Brain microvascular endothelial cell (primary cell): ENCODE measurements at regions not wholly inside any gene's neighbourhood (a gene's known extent, or its start where the extent isn't known, plus 50 kb on each side); places are given as distances from the start of the nearest gene placed in this dataset.

Source experiments
- DNase-seq: peaks from one replicate; pipeline ENCODE4 v3.0.0-alpha.2; 2020
- H3K27ac ChIP-seq: fragments of 250-450 bp; sonication (Bioruptor Pico); 2 replicates; pipeline ENCODE4 v1.5.1; 2020; ENCODE audit warnings: mild to moderate bottlenecking, moderate library complexity
- H3K27me3 ChIP-seq: fragments of 250-450 bp; sonication (Bioruptor Pico); replicated peaks from 2 replicates; pipeline ENCODE4 v1.5.1; 2020; ENCODE audit warnings: mild to moderate bottlenecking
- H3K36me3 ChIP-seq: fragments of 250-450 bp; sonication (Bioruptor Pico); replicated peaks from 2 replicates; pipeline ENCODE4 v1.5.1; 2020; ENCODE audit warnings: mild to moderate bottlenecking
- H3K4me3 ChIP-seq: 2 replicates; pipeline ENCODE4 v1.5.1; 2011; ENCODE audit warnings: low read depth, mild to moderate bottlenecking, control low read depth, low read length, moderate library complexity
- in situ Hi-C: cut with HindIII; loops from 2 replicates; pipeline ENCODE4 v1.10.0; 2017; ENCODE audit warnings: low sequenced_read_pairs, low pct_ligation_motif_present
- TF ChIP-seq, protein P1 (sequence below): IDR thresholded peaks from 2 replicates; pipeline ENCODE4 v1.5.1; 2011; ENCODE audit warnings: low read depth, mild to moderate bottlenecking, moderate library complexity, low read length, control low read depth, inconsistent platforms; ENCODE audit errors: missing control alignments

DNA sequence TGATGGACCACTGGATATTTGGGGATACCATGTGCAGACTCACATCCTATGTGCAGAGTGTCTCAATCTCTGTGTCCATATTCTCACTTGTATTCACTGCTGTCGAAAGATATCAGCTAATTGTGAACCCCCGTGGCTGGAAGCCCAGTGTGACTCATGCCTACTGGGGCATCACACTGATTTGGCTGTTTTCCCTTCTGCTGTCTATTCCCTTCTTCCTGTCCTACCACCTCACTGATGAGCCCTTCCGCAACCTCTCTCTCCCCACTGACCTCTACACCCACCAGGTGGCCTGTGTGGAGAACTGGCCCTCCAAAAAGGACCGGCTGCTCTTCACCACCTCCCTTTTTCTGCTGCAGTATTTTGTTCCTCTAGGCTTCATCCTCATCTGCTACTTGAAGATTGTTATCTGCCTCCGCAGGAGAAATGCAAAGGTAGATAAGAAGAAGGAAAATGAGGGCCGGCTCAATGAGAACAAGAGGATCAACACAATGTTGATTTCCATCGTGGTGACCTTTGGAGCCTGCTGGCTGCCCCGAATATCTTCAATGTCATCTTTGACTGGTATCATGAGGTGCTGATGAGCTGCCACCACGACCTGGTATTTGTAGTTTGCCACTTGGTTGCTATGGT lies 54.5 kb upstream of the HNRNPA0 start:
- no peaks in the 10 kb centered on the region for H3K36me3 ChIP-seq
- no peak overlapping the region for H3K4me3 ChIP-seq
- in situ Hi-C loops = no loop called here
- peak; percentile 13 for DNase-seq
- H3K27ac ChIP-seq = no peak overlapping the region
- no peaks in the 10 kb centered on the region for H3K27me3 ChIP-seq
- TF ChIP-seq, protein P1, sequence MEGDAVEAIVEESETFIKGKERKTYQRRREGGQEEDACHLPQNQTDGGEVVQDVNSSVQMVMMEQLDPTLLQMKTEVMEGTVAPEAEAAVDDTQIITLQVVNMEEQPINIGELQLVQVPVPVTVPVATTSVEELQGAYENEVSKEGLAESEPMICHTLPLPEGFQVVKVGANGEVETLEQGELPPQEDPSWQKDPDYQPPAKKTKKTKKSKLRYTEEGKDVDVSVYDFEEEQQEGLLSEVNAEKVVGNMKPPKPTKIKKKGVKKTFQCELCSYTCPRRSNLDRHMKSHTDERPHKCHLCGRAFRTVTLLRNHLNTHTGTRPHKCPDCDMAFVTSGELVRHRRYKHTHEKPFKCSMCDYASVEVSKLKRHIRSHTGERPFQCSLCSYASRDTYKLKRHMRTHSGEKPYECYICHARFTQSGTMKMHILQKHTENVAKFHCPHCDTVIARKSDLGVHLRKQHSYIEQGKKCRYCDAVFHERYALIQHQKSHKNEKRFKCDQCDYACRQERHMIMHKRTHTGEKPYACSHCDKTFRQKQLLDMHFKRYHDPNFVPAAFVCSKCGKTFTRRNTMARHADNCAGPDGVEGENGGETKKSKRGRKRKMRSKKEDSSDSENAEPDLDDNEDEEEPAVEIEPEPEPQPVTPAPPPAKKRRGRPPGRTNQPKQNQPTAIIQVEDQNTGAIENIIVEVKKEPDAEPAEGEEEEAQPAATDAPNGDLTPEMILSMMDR = no peak

GRCh38 chr5:137815202-137815990 lies 52.3 kb upstream of the MYOT start:
- in situ Hi-C loops = no loop called here
- DNase-seq = no peak
- H3K27ac ChIP-seq = no peak overlapping the region
- no peak overlapping the region for H3K4me3 ChIP-seq
- TF ChIP-seq, protein P1 = no peak
- H3K36me3 ChIP-seq = no peaks in the 10 kb centered on the region
- no peaks in the 10 kb centered on the region for H3K27me3 ChIP-seq
